GM12872 (cell line): ENCODE measurements at regions not wholly inside any gene's neighbourhood (a gene's known extent, or its start where the extent isn't known, plus 50 kb on each side); places are given as distances from the start of the nearest gene placed in this dataset.

Experiments used
- CTCF ChIP-seq: IDR thresholded peaks from 3 replicates; pipeline ENCODE4 v1.5.1; 2011; ENCODE audit warnings: low read depth, mild to moderate bottlenecking, low read length, moderate library complexity; ENCODE audit not compliant: insufficient read depth

DNA sequence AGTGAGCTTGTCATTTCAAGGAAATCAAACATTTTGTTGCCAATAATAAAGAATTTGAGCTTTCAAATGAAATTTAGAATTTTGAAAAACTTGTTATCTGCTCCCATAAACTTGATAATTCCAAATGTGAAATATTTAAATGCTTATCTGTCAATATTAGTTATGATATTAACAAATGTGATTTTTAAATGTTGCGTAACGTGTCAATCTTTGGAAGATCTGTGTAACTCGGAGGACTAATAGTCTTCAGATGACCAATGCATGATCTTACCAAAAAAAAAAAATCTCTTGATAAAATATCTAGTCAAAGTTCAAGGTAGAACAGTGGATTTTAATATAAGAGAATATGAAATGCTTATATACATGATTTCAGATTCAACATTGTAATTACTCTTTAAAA, 274.5 kb upstream of the HSF2 start:
- TF ChIP-seq CTCF = no peak

- no peak for TF ChIP-seq CTCF
These were observed 272.6 kb upstream of the HSF2 start for GRCh38 chr6:122126894-122127293.

DNA sequence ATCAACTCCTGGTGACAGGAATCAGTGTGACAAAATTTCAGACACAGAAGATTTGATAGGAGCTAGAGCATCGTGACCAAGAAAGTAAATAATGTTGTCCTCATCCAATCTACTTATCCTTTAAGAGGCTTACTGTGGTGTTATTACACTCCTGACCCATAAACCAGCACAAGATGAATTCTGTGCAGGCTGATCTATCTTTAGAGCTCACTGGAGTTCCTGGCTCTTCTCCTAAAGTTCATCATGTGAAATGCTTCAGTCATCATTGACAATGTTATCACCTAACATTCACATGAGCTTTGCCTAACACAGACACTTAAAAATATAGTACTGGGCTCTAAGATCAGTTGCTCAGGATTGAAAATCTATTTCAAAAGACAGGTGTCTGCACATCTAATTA, 271.0 kb upstream of the HSF2 start:
- TF ChIP-seq CTCF = no peak

- TF ChIP-seq CTCF = no peak
These were observed 270.0 kb upstream of the HSF2 start for GRCh38 chr6:122129313-122130025.

- no peak for TF ChIP-seq CTCF
These were observed 269.5 kb upstream of the HSF2 start for GRCh38 chr6:122130026-122130348.

DNA sequence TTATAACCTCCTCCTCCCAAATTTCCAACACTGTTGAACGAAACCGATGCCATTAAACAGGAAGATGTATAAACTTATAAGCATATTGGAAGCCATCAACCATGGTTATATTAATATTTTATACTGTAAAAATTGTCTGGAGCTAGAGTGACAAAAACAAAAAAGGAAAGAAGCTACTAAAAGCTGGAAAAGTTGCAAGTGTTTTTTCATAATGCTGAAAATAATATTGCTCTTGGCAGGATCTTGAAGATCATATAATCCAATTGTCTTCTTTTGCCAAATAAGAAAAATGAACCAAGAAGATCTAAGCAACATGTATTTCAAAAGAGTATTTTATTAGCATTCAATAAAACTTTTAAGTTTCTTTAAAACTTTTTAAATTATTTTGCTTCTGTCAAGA, 268.9 kb upstream of the HSF2 start:
- TF ChIP-seq CTCF = no peak

GRCh38 chr6:122136386-122136785, 263.1 kb upstream of the HSF2 start:
- TF ChIP-seq CTCF = no peak

- no peak for TF ChIP-seq CTCF
These were observed 259.4 kb upstream of the HSF2 start for GRCh38 chr6:122140031-122140430.
